ENCODE measurements at regions not wholly inside any gene's neighbourhood (a gene's known extent, or its start where the extent isn't known, plus 50 kb on each side); places are given as distances from the start of the nearest gene placed in this dataset.

- H3K27ac ChIP-seq = no peak overlapping the region
- TF ChIP-seq, protein P1, sequence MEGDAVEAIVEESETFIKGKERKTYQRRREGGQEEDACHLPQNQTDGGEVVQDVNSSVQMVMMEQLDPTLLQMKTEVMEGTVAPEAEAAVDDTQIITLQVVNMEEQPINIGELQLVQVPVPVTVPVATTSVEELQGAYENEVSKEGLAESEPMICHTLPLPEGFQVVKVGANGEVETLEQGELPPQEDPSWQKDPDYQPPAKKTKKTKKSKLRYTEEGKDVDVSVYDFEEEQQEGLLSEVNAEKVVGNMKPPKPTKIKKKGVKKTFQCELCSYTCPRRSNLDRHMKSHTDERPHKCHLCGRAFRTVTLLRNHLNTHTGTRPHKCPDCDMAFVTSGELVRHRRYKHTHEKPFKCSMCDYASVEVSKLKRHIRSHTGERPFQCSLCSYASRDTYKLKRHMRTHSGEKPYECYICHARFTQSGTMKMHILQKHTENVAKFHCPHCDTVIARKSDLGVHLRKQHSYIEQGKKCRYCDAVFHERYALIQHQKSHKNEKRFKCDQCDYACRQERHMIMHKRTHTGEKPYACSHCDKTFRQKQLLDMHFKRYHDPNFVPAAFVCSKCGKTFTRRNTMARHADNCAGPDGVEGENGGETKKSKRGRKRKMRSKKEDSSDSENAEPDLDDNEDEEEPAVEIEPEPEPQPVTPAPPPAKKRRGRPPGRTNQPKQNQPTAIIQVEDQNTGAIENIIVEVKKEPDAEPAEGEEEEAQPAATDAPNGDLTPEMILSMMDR (IDR thresholded peaks at IDR 0.05) = no peak
- TF ChIP-seq ZFX (IDR thresholded peaks at IDR 0.05; ENCODE audit: borderline replicate concordance) = no peak
Observed at GRCh38 chr2:221212105-221212504, 360.0 kb downstream of the EPHA4 start.

GRCh38 chr2:221215487-221215886 lies 356.6 kb downstream of the EPHA4 start:
- H3K27ac ChIP-seq = no peak overlapping the region
- TF ChIP-seq, protein P1 (IDR thresholded peaks at IDR 0.05) = no peak
- TF ChIP-seq ZFX (IDR thresholded peaks at IDR 0.05; ENCODE audit: borderline replicate concordance) = no peak

DNA sequence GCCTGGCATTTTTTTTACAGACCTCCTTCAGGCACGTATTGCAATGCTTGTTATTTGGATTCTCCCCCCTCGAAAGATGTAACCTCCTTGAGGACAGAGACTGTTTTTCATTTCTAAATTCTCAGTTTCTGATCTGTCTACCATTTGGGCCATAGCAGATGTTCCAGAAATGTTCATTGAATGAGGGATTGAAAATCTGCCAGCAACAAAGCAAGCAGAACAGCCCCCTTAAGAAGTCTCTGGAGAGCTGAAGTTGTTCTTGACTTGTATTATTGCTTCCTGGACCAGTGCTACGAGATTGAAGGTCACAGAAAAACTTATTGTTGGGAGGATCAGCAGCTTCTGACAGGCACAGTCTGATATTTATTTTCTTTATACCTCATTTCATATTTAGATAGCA lies 355.5 kb downstream of the EPHA4 start:
- no peak overlapping the region for H3K27ac ChIP-seq
- no peak for TF ChIP-seq ZFX (IDR thresholded peaks at IDR 0.05; ENCODE audit: borderline replicate concordance)
- TF ChIP-seq, protein P1 (IDR thresholded peaks at IDR 0.05) = no peak

- TF ChIP-seq, protein P1 (IDR thresholded peaks at IDR 0.05) = no peak
- no peak for TF ChIP-seq ZFX (IDR thresholded peaks at IDR 0.05; ENCODE audit: borderline replicate concordance)
- no peak overlapping the region for H3K27ac ChIP-seq
Observed at GRCh38 chr2:221225752-221226151, 346.4 kb downstream of the EPHA4 start.

GRCh38 chr2:221228214-221228769 lies 343.8 kb downstream of the EPHA4 start:
- TF ChIP-seq ZFX (IDR thresholded peaks at IDR 0.05; ENCODE audit: borderline replicate concordance) = no peak
- TF ChIP-seq, protein P1 (IDR thresholded peaks at IDR 0.05) = no peak
- H3K27ac ChIP-seq = no peak overlapping the region

GRCh38 chr2:221229099-221229498 lies 343.0 kb downstream of the EPHA4 start:
- TF ChIP-seq ZFX (IDR thresholded peaks at IDR 0.05; ENCODE audit: borderline replicate concordance) = no peak
- TF ChIP-seq, protein P1 (IDR thresholded peaks at IDR 0.05) = no peak
- no peak overlapping the region for H3K27ac ChIP-seq

GRCh38 chr2:221231511-221231910 lies 340.6 kb downstream of the EPHA4 start:
- no peak overlapping the region for H3K27ac ChIP-seq
- no peak for TF ChIP-seq ZFX (IDR thresholded peaks at IDR 0.05; ENCODE audit: borderline replicate concordance)
- TF ChIP-seq, protein P1 (IDR thresholded peaks at IDR 0.05) = no peak

Data from 22Rv1 (cell line).